GM21526 (cell line): ENCODE measurements at regions not wholly inside any gene's neighbourhood (a gene's known extent, or its start where the extent isn't known, plus 50 kb on each side); places are given as distances from the start of the nearest gene placed in this dataset.
"Not testable (repeated sequence)": the region's sequence is repeated elsewhere in the genome, so short reads cannot be mapped to it uniquely, and the experiment has no call there.

Experiments
- ATAC-seq: cut with Tn5 transposase; IDR thresholded peaks from one replicate; pipeline ENCODE4 v1.9.1; 2021; ENCODE audit warnings: moderate library complexity; ENCODE audit not compliant: unreplicated experiment, low FRiP score

DNA sequence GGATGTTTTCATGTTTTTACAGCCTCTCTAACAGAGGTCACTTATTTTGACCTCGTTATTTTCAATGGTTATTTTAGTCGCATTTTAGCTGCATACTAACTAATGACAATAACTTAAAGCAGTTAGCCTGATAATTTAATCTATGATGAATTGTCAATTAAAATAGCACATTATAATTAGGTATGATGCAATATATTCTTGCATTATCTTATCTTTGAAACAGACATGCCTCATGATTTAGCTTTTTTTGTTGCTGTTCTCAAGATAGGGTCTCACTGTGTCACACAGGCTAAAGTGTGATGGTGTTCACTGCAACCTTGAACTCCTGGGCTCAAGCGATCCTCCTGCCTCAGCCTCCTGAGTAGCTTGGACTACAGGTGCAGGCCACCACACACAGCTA lies 126.4 kb downstream of the KBTBD2 start:
- ATAC-seq: no peak

- no peak for ATAC-seq
Observed at GRCh38 chr7:32762925-32763293, 128.7 kb downstream of the KBTBD2 start.

DNA sequence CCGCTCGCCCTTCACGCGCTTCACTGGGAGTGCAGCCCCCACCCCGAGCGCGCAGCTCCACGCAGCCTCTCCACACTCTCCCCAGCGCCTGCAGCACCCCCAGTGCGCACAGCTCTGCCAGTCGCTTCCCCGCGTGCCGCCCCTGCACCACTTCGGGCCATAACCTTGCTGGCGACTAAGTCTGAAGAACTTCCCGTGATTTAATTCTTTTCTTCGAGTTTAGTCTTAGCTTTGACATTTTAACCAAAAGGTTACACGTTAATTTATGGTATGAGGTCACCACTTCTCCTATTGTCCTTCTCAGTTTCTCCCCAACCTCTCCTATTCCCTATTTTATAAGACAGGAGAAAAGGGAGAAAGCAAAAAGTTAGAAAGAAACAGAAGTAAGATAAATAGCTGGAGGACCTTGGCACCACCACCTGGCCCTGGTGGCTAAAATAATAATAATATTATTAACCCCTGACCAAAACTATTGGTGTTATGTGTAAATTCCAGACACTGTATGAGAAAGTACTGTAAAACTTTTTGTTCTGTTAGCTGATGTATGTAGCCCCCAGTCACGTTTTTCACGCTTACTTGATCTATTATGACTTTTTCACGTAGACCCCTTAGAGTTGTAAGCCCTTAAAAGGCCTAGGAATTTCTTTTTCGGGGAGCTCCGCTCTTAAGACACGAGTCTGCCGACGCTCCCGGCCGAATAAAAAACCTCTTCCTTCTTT lies 129.2 kb downstream of the KBTBD2 start:
- ATAC-seq: not testable (repeated sequence)

GRCh38 chr7:32761451-32762205 lies 129.9 kb downstream of the KBTBD2 start:
- no peak for ATAC-seq

DNA sequence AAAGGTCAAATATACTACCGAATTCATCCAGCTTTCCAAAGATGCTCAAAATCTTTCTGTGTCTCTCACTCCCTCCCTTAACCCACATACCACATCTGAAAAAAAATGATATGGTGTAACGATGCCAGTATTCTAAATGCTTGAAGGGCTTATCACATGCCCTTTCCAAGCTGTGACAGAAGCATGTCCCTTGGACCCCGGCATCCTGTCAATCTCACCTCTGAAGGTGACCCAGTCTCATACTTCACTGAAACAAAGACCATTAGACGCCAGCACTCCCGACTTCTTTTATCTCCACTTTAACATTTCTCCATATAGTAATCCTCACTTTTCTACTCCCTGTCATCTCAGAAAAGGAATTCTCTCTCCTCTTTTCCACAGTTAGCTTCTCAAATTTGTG lies 130.8 kb downstream of the KBTBD2 start:
- ATAC-seq: not testable (repeated sequence)

- not testable (repeated sequence) for ATAC-seq
Observed at GRCh38 chr7:32759859-32760258, 131.7 kb downstream of the KBTBD2 start.

- not testable (repeated sequence) for ATAC-seq
Observed at GRCh38 chr7:32753872-32754271, 137.7 kb downstream of the KBTBD2 start.

GRCh38 chr7:32748337-32748736 lies 143.2 kb downstream of the KBTBD2 start:
- not testable (repeated sequence) for ATAC-seq

- ATAC-seq: not testable (repeated sequence)
Observed at GRCh38 chr7:32747443-32748148, 144.0 kb downstream of the KBTBD2 start.

DNA sequence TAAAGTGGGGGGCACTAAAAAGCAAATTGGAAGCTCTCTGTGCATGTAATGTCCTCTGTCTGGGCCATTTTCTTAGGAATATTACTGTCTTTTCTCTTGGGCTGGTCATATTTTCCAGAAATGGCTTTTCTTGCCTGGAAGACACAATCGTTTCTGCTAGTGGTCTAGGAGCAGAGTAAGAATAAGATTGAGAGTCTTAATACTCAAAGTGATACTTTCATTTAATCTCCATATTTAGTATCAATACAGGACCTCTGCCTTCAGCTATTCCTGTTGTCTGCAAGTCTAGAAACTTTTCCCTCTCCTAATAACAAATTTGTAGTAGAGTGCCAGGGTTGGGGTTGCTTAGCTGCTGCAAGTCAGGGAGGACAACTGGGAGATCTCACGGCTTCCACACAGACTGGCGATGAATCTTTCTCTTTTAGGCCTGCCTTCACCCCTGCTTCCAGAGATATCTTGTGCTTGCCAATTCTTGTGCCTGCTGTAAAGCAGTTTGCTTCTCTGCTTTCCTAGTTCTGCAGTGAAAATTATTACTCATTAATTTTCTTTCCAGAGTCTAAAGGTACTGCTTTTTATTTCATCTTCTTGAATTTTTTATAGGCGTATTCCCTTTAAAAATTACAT lies 149.6 kb downstream of the KBTBD2 start:
- ATAC-seq: not testable (repeated sequence)

- ATAC-seq: not testable (repeated sequence)
Observed at GRCh38 chr7:32739749-32740148, 151.8 kb downstream of the KBTBD2 start.

GRCh38 chr7:32738390-32738789 lies 153.2 kb downstream of the KBTBD2 start:
- ATAC-seq: not testable (repeated sequence)

- not testable (repeated sequence) for ATAC-seq
Observed at GRCh38 chr7:32732767-32733166, 158.8 kb downstream of the KBTBD2 start.

DNA sequence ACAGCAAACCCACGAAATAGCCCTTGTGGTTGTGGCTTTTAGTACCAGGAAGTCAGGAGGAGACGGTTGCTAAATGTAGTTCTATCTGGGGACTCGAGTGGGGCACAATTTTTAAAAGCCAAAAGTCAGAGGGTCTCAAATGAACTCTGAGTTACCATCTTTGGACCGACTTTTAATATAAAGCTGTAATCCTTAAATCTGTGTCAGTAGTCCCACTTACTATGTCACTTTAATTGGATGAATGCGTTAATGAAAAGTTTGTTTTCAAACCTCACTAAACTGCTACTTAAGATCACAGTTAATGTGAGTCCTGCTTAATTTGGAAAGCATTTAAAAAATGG lies 162.3 kb downstream of the KBTBD2 start:
- ATAC-seq: not testable (repeated sequence)

DNA sequence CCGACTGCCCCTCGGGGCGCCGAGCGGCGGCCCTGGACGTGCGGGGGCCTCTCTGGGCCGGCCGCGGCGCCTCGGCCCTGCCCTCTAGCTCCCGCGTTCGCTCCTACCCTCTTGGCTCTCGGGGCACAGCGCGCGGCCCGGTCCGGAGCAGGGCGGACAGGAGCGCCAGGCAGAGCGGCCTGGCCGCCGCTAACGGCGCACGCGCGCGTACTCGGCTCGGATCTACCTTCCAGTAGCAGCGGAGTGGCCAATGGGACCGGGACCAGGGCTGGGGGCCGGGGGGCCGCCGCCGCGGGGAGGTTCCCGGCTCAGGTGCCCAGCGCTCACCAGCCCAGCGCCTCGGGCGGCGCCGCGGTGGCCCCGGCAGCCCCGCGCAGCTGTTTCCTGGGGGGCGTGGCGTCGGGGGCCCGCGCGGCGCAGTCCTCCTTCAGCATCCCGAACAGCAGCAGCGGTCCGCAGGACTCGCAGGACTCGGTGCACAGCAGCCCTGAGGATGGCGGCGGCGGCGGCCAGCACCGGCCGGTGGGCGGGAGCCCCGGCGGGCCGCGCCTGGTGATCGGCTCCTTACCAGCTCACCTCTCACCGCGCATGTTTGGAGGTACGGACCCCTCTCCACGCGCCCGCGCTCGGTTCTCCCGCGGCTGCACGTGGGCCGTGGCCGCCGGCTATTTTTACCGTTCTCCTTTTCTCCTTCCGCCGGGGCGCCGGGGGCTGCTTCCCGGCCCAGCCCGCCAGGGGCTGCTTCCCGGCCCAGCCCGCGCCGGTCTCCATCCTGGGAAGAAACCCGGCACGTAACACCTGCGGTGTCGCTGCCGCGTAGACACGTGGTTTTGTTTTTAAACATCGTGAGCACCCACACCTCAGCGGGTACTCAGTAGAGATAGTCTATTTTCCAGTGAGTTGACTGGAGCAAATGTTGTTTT lies 162.9 kb downstream of the KBTBD2 start:
- ATAC-seq: peak; percentile 73

DNA sequence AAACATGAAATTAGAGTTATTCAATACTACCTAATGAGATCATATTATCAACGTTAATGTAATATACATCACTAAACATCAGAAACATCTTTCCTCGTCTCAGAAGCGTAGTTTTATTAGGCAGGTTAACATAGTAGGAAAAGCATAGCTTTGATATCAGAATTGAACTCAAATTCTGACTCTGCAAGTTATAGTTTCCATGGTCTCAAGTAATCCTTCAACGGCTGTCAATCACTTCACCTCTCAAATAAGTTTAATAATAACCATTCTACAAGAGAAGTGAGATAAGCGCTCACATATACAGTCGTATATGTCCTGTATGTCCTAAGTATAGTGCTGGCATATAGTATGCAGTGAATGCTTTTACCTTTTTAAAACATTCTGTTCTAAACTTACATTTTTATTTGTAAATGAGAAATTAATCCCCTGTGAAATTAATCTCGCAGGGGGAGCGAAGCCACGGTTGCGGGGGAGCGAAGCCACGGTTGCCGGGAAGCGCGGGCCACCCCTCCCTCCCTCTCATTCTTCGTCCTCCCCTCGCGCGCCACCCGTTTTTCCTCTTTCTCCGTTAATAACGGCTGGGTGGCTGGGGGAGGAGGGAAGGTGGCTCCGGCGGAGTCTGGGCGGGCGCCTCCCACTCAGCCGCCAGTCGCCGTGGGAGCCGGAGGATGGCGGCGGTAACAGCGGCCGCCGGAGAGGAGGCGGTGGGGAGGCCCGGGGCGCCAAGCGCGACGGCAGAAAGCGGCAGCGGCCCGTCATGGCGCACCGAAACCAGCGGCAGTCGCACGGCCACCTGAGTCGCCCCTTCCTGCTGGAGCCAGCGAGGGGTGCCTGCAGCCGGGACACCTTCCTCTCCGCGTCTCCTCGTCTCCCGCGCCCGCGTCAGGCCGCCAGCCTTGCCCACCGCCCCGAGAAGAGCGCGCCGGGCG lies 163.8 kb downstream of the KBTBD2 start:
- peak; percentile 76 for ATAC-seq

GRCh38 chr7:32722837-32723236 lies 168.7 kb downstream of the KBTBD2 start:
- ATAC-seq: not testable (repeated sequence)

DNA sequence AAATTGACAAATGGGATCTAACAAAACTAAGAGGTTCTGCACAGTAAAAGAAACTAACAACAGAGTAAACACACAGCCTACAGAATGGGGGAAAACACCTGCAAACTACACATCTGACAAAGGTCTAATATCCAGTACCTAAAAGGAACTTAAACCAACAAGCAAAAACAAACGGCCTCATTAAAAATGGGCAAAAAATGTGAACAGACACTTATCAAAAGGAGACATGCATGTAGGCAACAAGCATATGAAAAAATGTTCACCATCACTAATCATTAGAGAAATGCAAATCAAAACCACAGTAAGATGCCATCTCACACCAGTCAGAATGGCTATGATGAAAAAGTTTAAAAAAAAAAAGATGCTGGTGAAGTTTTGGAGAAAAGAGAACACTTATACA lies 197.4 kb downstream of the KBTBD2 start:
- ATAC-seq: no peak
